Activated CD4-positive, alpha-beta T cell treated with anti-CD3 and anti-CD28 coated beads for 36 hours (primary cell): ENCODE measurements at regions not wholly inside any gene's neighbourhood (a gene's known extent, or its start where the extent isn't known, plus 50 kb on each side); places are given as distances from the start of the nearest gene placed in this dataset.

Source experiments
- ATAC-seq: fragments of 200-7000 bp; cut with Tn5 transposase; one replicate; pipeline ENCODE4 v1.10.0; 2021; ENCODE audit warnings: mild to moderate bottlenecking, moderate library complexity
- CTCF ChIA-PET: fragments of 350-600 bp; sonication (Branson Sonifier 250); formaldehyde crosslinking; loops from one replicate; lab custom pipeline; 2021; ENCODE audit warnings: antibody characterized with exemption; lab: Charles Lee
- POLR2A ChIA-PET: fragments of 350-600 bp; sonication (Branson Sonifier 250); formaldehyde crosslinking; loops from one replicate; lab custom pipeline; 2021; ENCODE audit warnings: antibody characterized with exemption, inconsistent platforms; lab: Charles Lee
- DNase-seq: peaks from one replicate; pipeline ENCODE4 v3.0.0-alpha.2; 2020
- H3K27ac Mint-ChIP-seq: one replicate; pipeline ENCODE4 v1.8.0; 2021; ENCODE audit warnings: mixed read lengths
- H3K27me3 Mint-ChIP-seq: one replicate; pipeline ENCODE4 v1.8.0; 2021; ENCODE audit warnings: mixed read lengths
- H3K36me3 Mint-ChIP-seq: one replicate; pipeline ENCODE4 v1.8.0; 2021; ENCODE audit warnings: low read depth, mixed read lengths
- H3K4me1 Mint-ChIP-seq: one replicate; pipeline ENCODE4 v1.8.0; 2021; ENCODE audit warnings: mixed read lengths
- H3K4me3 Mint-ChIP-seq: one replicate; pipeline ENCODE4 v1.8.0; 2021; ENCODE audit warnings: mild to moderate bottlenecking, moderate library complexity, mixed read lengths
- H3K9me3 Mint-ChIP-seq: one replicate; pipeline ENCODE4 v1.8.0; 2021; ENCODE audit warnings: low read depth, mixed read lengths
- intact Hi-C, 2 experiments: fragments of 100-400 bp; cut with DNase I in 1 of 2; cut with micrococcal nuclease in 1 of 2; formaldehyde crosslinking; loops; one replicate each; pipeline versions ENCODE4 v1.14.2 to v1.15.1; 2022 to 2024; cut with DNase I, micrococcal nuclease

GRCh38 chr2:145007960-145008263 is 488.0 kb upstream of the ZEB2 start:
- no peak for ATAC-seq
- no peak for DNase-seq
- Mint-ChIP-seq H3K9me3 (no peaks in the 10 kb centered on the region), H3K4me1 (no peaks in the 10 kb centered on the region), H3K27me3 (no peaks in the 10 kb centered on the region), H3K4me3 (no peak overlapping the region), H3K36me3 (no peaks in the 10 kb centered on the region), H3K27ac (no peak overlapping the region)
- ChIA-PET CTCF (no interaction called here), POLR2A (no interaction called here)
- intact Hi-C loops, result no loop called here

- CTCF ChIA-PET, result no interaction called here
- Mint-ChIP-seq H3K4me1 (no peaks in the 10 kb centered on the region), H3K27ac (no peak overlapping the region), H3K27me3 (no peaks in the 10 kb centered on the region), H3K4me3 (no peak overlapping the region), H3K36me3 (no peaks in the 10 kb centered on the region), H3K9me3 (no peaks in the 10 kb centered on the region)
- no peak for ATAC-seq
- intact Hi-C loops, result no loop called here
- POLR2A ChIA-PET, result no interaction called here
- DNase-seq, result no peak
These were observed 487.4 kb upstream of the ZEB2 start for GRCh38 chr2:145007093-145007959.

GRCh38 chr2:145002624-145003023 is 482.7 kb upstream of the ZEB2 start:
- Mint-ChIP-seq H3K4me3 (no peak overlapping the region), H3K4me1 (no peaks in the 10 kb centered on the region), H3K27me3 (no peaks in the 10 kb centered on the region), H3K9me3 (no peaks in the 10 kb centered on the region), H3K27ac (no peak overlapping the region), H3K36me3 (no peaks in the 10 kb centered on the region)
- ChIA-PET POLR2A (no interaction called here), CTCF (no interaction called here)
- no peak for ATAC-seq
- DNase-seq, result no peak
- intact Hi-C loops, result no loop called here

GRCh38 chr2:145000376-145000775 is 480.5 kb upstream of the ZEB2 start:
- intact Hi-C loops, result no loop called here
- no peaks in the 10 kb centered on the region for H3K27me3 Mint-ChIP-seq
- no peak overlapping the region for H3K4me3 Mint-ChIP-seq
- ATAC-seq (no peak), DNase-seq (no peak)
- POLR2A ChIA-PET, result no interaction called here
- no peak overlapping the region for H3K27ac Mint-ChIP-seq
- CTCF ChIA-PET, result no interaction called here
- no peaks in the 10 kb centered on the region for H3K9me3 Mint-ChIP-seq
- H3K36me3 Mint-ChIP-seq, result no peaks in the 10 kb centered on the region
- no peaks in the 10 kb centered on the region for H3K4me1 Mint-ChIP-seq

GRCh38 chr2:144999936-145000335 is 480.0 kb upstream of the ZEB2 start:
- H3K4me3 Mint-ChIP-seq, result no peak overlapping the region

GRCh38 chr2:144999071-144999875 is 479.4 kb upstream of the ZEB2 start:
- H3K27me3 Mint-ChIP-seq, result peaks cover 2% of the 10 kb centered on the region
- H3K9me3 Mint-ChIP-seq, result no peaks in the 10 kb centered on the region
- H3K36me3 Mint-ChIP-seq, result no peaks in the 10 kb centered on the region
- DNase-seq, result no peak
- intact Hi-C loops, result no loop called here
- H3K27ac Mint-ChIP-seq, result no peak overlapping the region
- ChIA-PET CTCF (no interaction called here), POLR2A (no interaction called here)
- no peak overlapping the region for H3K4me3 Mint-ChIP-seq
- ATAC-seq, result no peak
- no peaks in the 10 kb centered on the region for H3K4me1 Mint-ChIP-seq

More at GRCh38 chr2:144999936-145000335, 480.0 kb upstream of the ZEB2 start:
- intact Hi-C loops, result no loop called here
- ATAC-seq, result no peak
- no peak for DNase-seq
- POLR2A ChIA-PET, result no interaction called here
- no peaks in the 10 kb centered on the region for H3K36me3 Mint-ChIP-seq
- no peaks in the 10 kb centered on the region for H3K4me1 Mint-ChIP-seq
- CTCF ChIA-PET, result no interaction called here
- H3K27me3 Mint-ChIP-seq, result no peaks in the 10 kb centered on the region
- no peak overlapping the region for H3K27ac Mint-ChIP-seq
- H3K9me3 Mint-ChIP-seq, result no peaks in the 10 kb centered on the region

- intact Hi-C loops, result no loop called here
- no peak overlapping the region for H3K27ac Mint-ChIP-seq
- no peaks in the 10 kb centered on the region for H3K9me3 Mint-ChIP-seq
- ATAC-seq (no peak), DNase-seq (no peak)
- peaks cover 3% of the 10 kb centered on the region for H3K27me3 Mint-ChIP-seq
- POLR2A ChIA-PET, result no interaction called here
- H3K4me3 Mint-ChIP-seq, result no peak overlapping the region
- CTCF ChIA-PET, result no interaction called here
- H3K4me1 Mint-ChIP-seq, result no peaks in the 10 kb centered on the region
- H3K36me3 Mint-ChIP-seq, result no peaks in the 10 kb centered on the region
These were observed 478.5 kb upstream of the ZEB2 start for GRCh38 chr2:144998435-144998834.

GRCh38 chr2:144996225-144996795 is 476.4 kb upstream of the ZEB2 start:
- POLR2A ChIA-PET, result no interaction called here
- H3K27ac Mint-ChIP-seq, result no peak overlapping the region
- CTCF ChIA-PET, result no interaction called here
- peaks cover 3% of the 10 kb centered on the region for H3K27me3 Mint-ChIP-seq
- no peaks in the 10 kb centered on the region for H3K4me1 Mint-ChIP-seq
- H3K4me3 Mint-ChIP-seq, result no peak overlapping the region
- no peak for ATAC-seq
- H3K9me3 Mint-ChIP-seq, result no peaks in the 10 kb centered on the region
- intact Hi-C loops, result no loop called here
- DNase-seq, result no peak
- no peaks in the 10 kb centered on the region for H3K36me3 Mint-ChIP-seq

- intact Hi-C loops, result no loop called here
- CTCF ChIA-PET, result no interaction called here
- H3K4me3 Mint-ChIP-seq, result no peak overlapping the region
- no peaks in the 10 kb centered on the region for H3K9me3 Mint-ChIP-seq
- no peaks in the 10 kb centered on the region for H3K36me3 Mint-ChIP-seq
- peaks cover 3% of the 10 kb centered on the region for H3K27me3 Mint-ChIP-seq
- H3K27ac Mint-ChIP-seq, result no peak overlapping the region
- no peaks in the 10 kb centered on the region for H3K4me1 Mint-ChIP-seq
- POLR2A ChIA-PET, result no interaction called here
- DNase-seq, result no peak
- ATAC-seq, result no peak
These were observed 475.6 kb upstream of the ZEB2 start for GRCh38 chr2:144995482-144995881.

- ATAC-seq (no peak), DNase-seq (no peak)
- H3K9me3 Mint-ChIP-seq, result peaks cover 4% of the 10 kb centered on the region
- H3K27ac Mint-ChIP-seq, result no peak overlapping the region
- CTCF ChIA-PET, result no interaction called here
- no peak overlapping the region for H3K4me3 Mint-ChIP-seq
- no peaks in the 10 kb centered on the region for H3K36me3 Mint-ChIP-seq
- POLR2A ChIA-PET, result no interaction called here
- H3K27me3 Mint-ChIP-seq, result peaks cover 3% of the 10 kb centered on the region
- intact Hi-C loops, result no loop called here
- H3K4me1 Mint-ChIP-seq, result no peaks in the 10 kb centered on the region
These were observed 470.7 kb upstream of the ZEB2 start for GRCh38 chr2:144990661-144991060.

- H3K4me1 Mint-ChIP-seq, result no peaks in the 10 kb centered on the region
- H3K27me3 Mint-ChIP-seq, result peaks cover 3% of the 10 kb centered on the region
- H3K4me3 Mint-ChIP-seq, result no peak overlapping the region
- H3K27ac Mint-ChIP-seq, result no peak overlapping the region
- DNase-seq (no peak), ATAC-seq (no peak)
- ChIA-PET CTCF (no interaction called here), POLR2A (no interaction called here)
- intact Hi-C loops, result no loop called here
- H3K36me3 Mint-ChIP-seq, result no peaks in the 10 kb centered on the region
- peaks cover 5% of the 10 kb centered on the region for H3K9me3 Mint-ChIP-seq
These were observed 469.8 kb upstream of the ZEB2 start for GRCh38 chr2:144989579-144990270.
